ENCODE measurements at regions not wholly inside any gene's neighbourhood (a gene's known extent, or its start where the extent isn't known, plus 50 kb on each side); places are given as distances from the start of the nearest gene placed in this dataset.
"Not testable (repeated sequence)": the region's sequence is repeated elsewhere in the genome, so short reads cannot be mapped to it uniquely, and the experiment has no call there.

GRCh38 chr14:106294324-106294723, 767.9 kb downstream of the TMEM121 start (continued):
- no peak for TF ChIP-seq TOX (CRISPR knock-in tag; IDR thresholded peaks at IDR 0.05; ENCODE audit: borderline replicate concordance)
- TF ChIP-seq TSHZ2 (CRISPR knock-in tag; IDR thresholded peaks at IDR 0.05), result no peak
- TF ChIP-seq ZNF8 (CRISPR knock-in tag; IDR thresholded peaks at IDR 0.05), result no peak
- no peak for TF ChIP-seq ZNF565 (CRISPR knock-in tag; conservative IDR thresholded peaks at IDR 0.05; ENCODE audit: low read depth)
- no peak for TF ChIP-seq ARNTL (CRISPR knock-in tag; IDR thresholded peaks at IDR 0.05; ENCODE audit: borderline replicate concordance, low read depth)
- TF ChIP-seq SNAI2 (CRISPR knock-in tag; IDR thresholded peaks at IDR 0.05), result no peak
- TF ChIP-seq ESRRG (CRISPR knock-in tag; IDR thresholded peaks at IDR 0.05), result no peak

GRCh38 chr14:106300951-106301510, 774.6 kb downstream of the TMEM121 start:
- ATAC-seq, result not testable (repeated sequence)

GRCh38 chr14:106301609-106302008, 775.2 kb downstream of the TMEM121 start:
- ATAC-seq, result not testable (repeated sequence)

- TF ChIP-seq PATZ1 (CRISPR knock-in tag; IDR thresholded peaks at IDR 0.05; ENCODE audit: borderline replicate concordance) (no peak), TCF4 (CRISPR knock-in tag; IDR thresholded peaks at IDR 0.05; ENCODE audit: borderline replicate concordance) (no peak), ESRRG (CRISPR knock-in tag; IDR thresholded peaks at IDR 0.05) (no peak), CSDC2 (CRISPR knock-in tag; IDR thresholded peaks at IDR 0.05) (no peak)
- ATAC-seq, result no peak
These were observed 776.3 kb downstream of the TMEM121 start for GRCh38 chr14:106302661-106303060.

- ATAC-seq, result no peak
- TF ChIP-seq ZNF565 (CRISPR knock-in tag; conservative IDR thresholded peaks at IDR 0.05; ENCODE audit: low read depth) (no peak), RARB (CRISPR knock-in tag; IDR thresholded peaks at IDR 0.05) (no peak), ZC3H10 (CRISPR knock-in tag; IDR thresholded peaks at IDR 0.05) (no peak), ZFP30 (CRISPR knock-in tag; IDR thresholded peaks at IDR 0.05) (no peak)
These were observed 777.9 kb downstream of the TMEM121 start for GRCh38 chr14:106304271-106304670.

GRCh38 chr14:106308839-106309389, 782.5 kb downstream of the TMEM121 start:
- no peak; the same call in 2 of the 3 replicates for ATAC-seq
- TF ChIP-seq ESRRG (CRISPR knock-in tag; IDR thresholded peaks at IDR 0.05) (no peak), CSDC2 (CRISPR knock-in tag; IDR thresholded peaks at IDR 0.05) (no peak), ZC3H10 (CRISPR knock-in tag; IDR thresholded peaks at IDR 0.05) (no peak), ZNF565 (CRISPR knock-in tag; conservative IDR thresholded peaks at IDR 0.05; ENCODE audit: low read depth) (no peak), RARB (CRISPR knock-in tag; IDR thresholded peaks at IDR 0.05) (no peak), PPARA (CRISPR knock-in tag; IDR thresholded peaks at IDR 0.05; ENCODE audit: borderline replicate concordance) (no peak), ISL1 (CRISPR knock-in tag; IDR thresholded peaks at IDR 0.05) (no peak), TCF4 (CRISPR knock-in tag; IDR thresholded peaks at IDR 0.05; ENCODE audit: borderline replicate concordance) (no peak), ZFP30 (CRISPR knock-in tag; IDR thresholded peaks at IDR 0.05) (no peak), GLIS3 (CRISPR knock-in tag; IDR thresholded peaks at IDR 0.05) (no peak), PATZ1 (CRISPR knock-in tag; IDR thresholded peaks at IDR 0.05; ENCODE audit: borderline replicate concordance) (no peak), ZNF8 (CRISPR knock-in tag; IDR thresholded peaks at IDR 0.05) (no peak), SNAI2 (CRISPR knock-in tag; IDR thresholded peaks at IDR 0.05) (no peak), OSR1 (CRISPR knock-in tag; IDR thresholded peaks at IDR 0.05) (no peak), ZNF70 (CRISPR knock-in tag; IDR thresholded peaks at IDR 0.05) (no peak)
